Mesenchymal stem cell (in vitro differentiated cells and primary cell): ENCODE measurements at regions not wholly inside any gene's neighbourhood (a gene's known extent, or its start where the extent isn't known, plus 50 kb on each side); places are given as distances from the start of the nearest gene placed in this dataset.

ENCODE experiments used
- DNase-seq: peaks from one replicate; pipeline ENCODE4 v3.0.0-alpha.2; 2013
- H2AFZ ChIP-seq: one replicate; pipeline ENCODE4 v1.6.1; 2013; ENCODE audit warnings: low read depth, mild to moderate bottlenecking, control low read depth, inconsistent platforms, low read length, moderate library complexity
- H2AK5ac ChIP-seq: 2 replicates; pipeline ENCODE4 v1.6.1; 2013; ENCODE audit warnings: low read length, moderate library complexity, mild to moderate bottlenecking, inconsistent platforms; ENCODE audit not compliant: severe bottlenecking
- H2BK120ac ChIP-seq: one replicate; pipeline ENCODE4 v1.6.1; 2013; ENCODE audit warnings: low read depth, mild to moderate bottlenecking, inconsistent platforms, low read length, moderate library complexity
- H2BK12ac ChIP-seq, 2 experiments: one replicate each; pipeline ENCODE4 v1.6.1; 2013; ENCODE audit warnings: inconsistent platforms in 2 of 2, low read length in 2 of 2, mild to moderate bottlenecking in 2 of 2, moderate library complexity in 2 of 2, control low read depth in 1 of 2
- H2BK15ac ChIP-seq: one replicate; pipeline ENCODE4 v1.6.1; 2013; ENCODE audit warnings: mild to moderate bottlenecking, low read depth, inconsistent platforms; ENCODE audit not compliant: poor library complexity, severe bottlenecking
- H2BK5ac ChIP-seq: 2 replicates; pipeline ENCODE4 v1.6.1; 2013; ENCODE audit warnings: low read depth, mild to moderate bottlenecking, low read length, control low read depth, inconsistent platforms; ENCODE audit not compliant: poor library complexity, severe bottlenecking
- H3K14ac ChIP-seq, 2 experiments: one replicate each; pipeline ENCODE4 v1.6.1; 2013; ENCODE audit warnings: inconsistent platforms in 2 of 2, low read length in 2 of 2, control low read depth in 1 of 2, mild to moderate bottlenecking in 1 of 2, moderate library complexity in 1 of 2
- H3K18ac ChIP-seq, 2 experiments: one replicate each; pipeline ENCODE4 v1.6.1; 2013; ENCODE audit warnings: inconsistent platforms in 2 of 2, low read length in 2 of 2, control low read depth in 1 of 2, low read depth in 1 of 2, mild to moderate bottlenecking in 1 of 2
- H3K23ac ChIP-seq, 2 experiments: one replicate each; pipeline ENCODE4 v1.6.1; 2013; ENCODE audit warnings: inconsistent platforms in 2 of 2, low read length in 2 of 2, mild to moderate bottlenecking in 2 of 2, moderate library complexity in 2 of 2, control low read depth in 1 of 2
- H3K27ac ChIP-seq: 2 replicates; pipeline ENCODE4 v1.5.1; 2013; ENCODE audit warnings: mild to moderate bottlenecking, moderate library complexity, low read length, control low read depth, inconsistent platforms; ENCODE audit not compliant: poor library complexity, severe bottlenecking
- H3K27me3 ChIP-seq, 2 experiments: 2 replicates each; pipeline versions ENCODE4 v1.6.1 to v1.7.0; 2013; ENCODE audit warnings: low read length in 2 of 2, mild to moderate bottlenecking in 2 of 2, moderate library complexity in 2 of 2, control low read depth in 1 of 2, inconsistent platforms in 1 of 2; ENCODE audit not compliant: control insufficient read depth in 1 of 2, insufficient read depth in 1 of 2
- H3K36me3 ChIP-seq, 2 experiments: 2 replicates each; pipeline versions ENCODE4 v1.6.1 to v1.7.0; 2013; ENCODE audit warnings: low read length in 2 of 2, control low read depth in 1 of 2, inconsistent platforms in 1 of 2, low read depth in 1 of 2, mild to moderate bottlenecking in 1 of 2; ENCODE audit not compliant: insufficient read depth in 2 of 2, control insufficient read depth in 1 of 2
- H3K4ac ChIP-seq, 2 experiments: one replicate each; pipeline ENCODE4 v1.6.1; 2013; ENCODE audit warnings: inconsistent platforms in 2 of 2, low read length in 2 of 2, mild to moderate bottlenecking in 2 of 2, moderate library complexity in 2 of 2, control low read depth in 1 of 2, low read depth in 1 of 2
- H3K4me1 ChIP-seq: 2 replicates; pipeline ENCODE4 v1.6.1; 2013; ENCODE audit warnings: low read depth, low read length, control low read depth; ENCODE audit not compliant: control insufficient read depth, insufficient read depth
- H3K4me2 ChIP-seq: 2 replicates; pipeline ENCODE4 v1.6.1; 2013; ENCODE audit warnings: low read length, mild to moderate bottlenecking, inconsistent platforms; ENCODE audit not compliant: poor library complexity, severe bottlenecking
- H3K4me3 ChIP-seq, 2 experiments: 2 replicates each; pipeline versions ENCODE4 v1.5.1 to v1.7.0; 2013; ENCODE audit warnings: low read length in 2 of 2, mild to moderate bottlenecking in 2 of 2, control low read depth in 1 of 2, low read depth in 1 of 2; ENCODE audit not compliant: insufficient read depth in 1 of 2
- H3K79me1 ChIP-seq: replicated peaks from 2 replicates; pipeline ENCODE4 v1.6.1; 2013; ENCODE audit warnings: mild to moderate bottlenecking, control low read depth, low read length, inconsistent platforms; ENCODE audit not compliant: poor library complexity, severe bottlenecking
- H3K9ac ChIP-seq: 2 replicates; pipeline ENCODE4 v1.7.0; 2013; ENCODE audit warnings: mild to moderate bottlenecking, low read length, moderate library complexity
- H3K9me3 ChIP-seq: 2 replicates; pipeline ENCODE4 v1.7.0; 2013; ENCODE audit warnings: mild to moderate bottlenecking, low read length; ENCODE audit not compliant: control insufficient read depth
- H4K8ac ChIP-seq: one replicate; pipeline ENCODE4 v1.6.1; 2013; ENCODE audit warnings: inconsistent platforms, mild to moderate bottlenecking, low read length, moderate library complexity
- H4K91ac ChIP-seq: one replicate; pipeline ENCODE4 v1.6.1; 2013; ENCODE audit warnings: mild to moderate bottlenecking, low read length, inconsistent platforms
- WGBS: methylation state at CpG from one replicate; pipeline ENCODE4 v1.1.7; 2013; ENCODE audit warnings: mixed read lengths; 5-methylcytosine and 5-hydroxymethylcytosine counted together

DNA sequence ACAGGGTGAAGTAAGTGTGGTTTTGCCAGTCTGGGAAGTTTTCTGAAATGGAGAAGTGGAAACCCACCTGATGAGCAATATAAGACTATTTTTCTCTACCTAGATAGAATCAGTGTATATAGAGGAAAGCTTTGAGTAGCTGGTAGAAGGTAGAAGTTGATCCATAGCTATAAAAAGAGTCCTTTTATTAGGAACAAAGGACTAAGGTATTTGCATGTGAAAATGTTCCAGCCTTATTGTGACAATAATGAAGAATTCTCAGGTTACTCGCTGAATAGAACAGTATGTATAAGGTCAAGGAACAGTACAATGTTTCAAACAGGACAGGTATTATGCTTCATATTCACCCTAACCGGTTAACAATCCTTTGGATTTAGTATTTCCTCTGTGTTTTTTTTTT, 972.2 kb downstream of the OTOL1 start:
- H3K14ac ChIP-seq: no peak overlapping the region
- WGBS: 100% methylated on average over 1 of the region's 2 CpGs
- H2BK120ac ChIP-seq: no peak overlapping the region
- H3K18ac ChIP-seq: no peak overlapping the region
- no peak overlapping the region for H4K8ac ChIP-seq
- no peak overlapping the region for H3K4ac ChIP-seq
- no peaks in the 10 kb centered on the region for H3K79me1 ChIP-seq
- no peaks in the 10 kb centered on the region for H3K27me3 ChIP-seq
- no peak overlapping the region for H3K4me2 ChIP-seq
- H2AK5ac ChIP-seq: no peak overlapping the region
- no peak overlapping the region for H3K27ac ChIP-seq
- no peak overlapping the region for H3K23ac ChIP-seq
- no peak overlapping the region for H2BK15ac ChIP-seq
- no peak overlapping the region for H2BK12ac ChIP-seq
- H3K4me3 ChIP-seq: no peak overlapping the region
- H4K91ac ChIP-seq: no peak overlapping the region
- no peaks in the 10 kb centered on the region for H3K4me1 ChIP-seq
- H2AFZ ChIP-seq: no peak overlapping the region
- H3K36me3 ChIP-seq: no peaks in the 10 kb centered on the region
- no peak overlapping the region for H2BK5ac ChIP-seq
- no peak overlapping the region for H3K9ac ChIP-seq
- H3K9me3 ChIP-seq: no peaks in the 10 kb centered on the region
- DNase-seq: no peak

DNA sequence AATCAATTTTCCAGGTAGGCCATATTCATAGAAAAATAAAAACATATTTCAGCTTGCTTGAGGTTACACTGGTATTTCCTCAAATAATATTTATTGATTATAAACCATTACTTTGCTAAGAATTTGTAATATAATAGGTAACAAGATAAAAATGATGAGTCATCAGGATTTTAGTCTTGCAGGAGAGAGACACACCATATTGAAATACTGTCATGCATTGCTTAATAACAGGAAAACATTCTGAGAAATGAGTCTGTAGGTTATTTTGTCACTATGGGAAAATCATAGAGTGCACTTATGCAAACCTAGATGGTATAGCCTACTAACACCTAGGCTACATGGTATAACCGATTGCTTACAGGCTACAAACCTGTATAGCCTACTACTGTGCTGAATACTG, 990.5 kb downstream of the OTOL1 start:
- WGBS: 100% methylated on average over 1 of the region's 1 CpG
- Histone ChIP-seq H3K18ac (no peak overlapping the region), H3K4ac (no peak overlapping the region), H2AK5ac (no peak overlapping the region), H3K4me3 (no peak overlapping the region), H2BK15ac (no peak overlapping the region), H4K91ac (no peak overlapping the region), H3K4me1 (no peaks in the 10 kb centered on the region), H3K27me3 (no peaks in the 10 kb centered on the region), H3K9me3 (no peaks in the 10 kb centered on the region), H3K14ac (no peak overlapping the region), H3K4me2 (no peak overlapping the region), H2BK5ac (no peak overlapping the region), H3K27ac (no peak overlapping the region), H2BK120ac (no peak overlapping the region), H3K9ac (no peak overlapping the region), H2BK12ac (no peak overlapping the region), H3K23ac (no peak overlapping the region), H4K8ac (no peak overlapping the region), H2AFZ (no peak overlapping the region), H3K36me3 (no peaks in the 10 kb centered on the region), H3K79me1 (no peaks in the 10 kb centered on the region)
- DNase-seq: no peak

DNA sequence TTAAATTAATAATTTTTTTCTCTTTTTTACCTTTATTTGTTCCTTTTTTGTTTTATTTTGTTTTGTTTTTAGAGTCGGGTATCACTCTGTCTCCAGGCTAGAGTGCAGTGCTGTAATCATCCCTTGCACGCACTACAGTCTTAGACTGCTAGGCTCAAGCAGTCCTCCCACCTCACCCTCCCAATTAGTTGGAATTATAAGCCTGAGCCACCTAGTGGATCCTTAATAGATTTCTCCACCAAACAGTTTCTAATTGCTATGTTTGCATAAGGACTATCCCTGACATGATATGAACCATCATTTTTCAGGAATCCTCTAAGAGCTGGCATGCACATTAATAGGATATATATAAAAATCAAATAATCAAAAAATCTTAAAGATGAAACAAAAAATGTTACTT, 993.2 kb downstream of the OTOL1 start:
- no peak overlapping the region for H2AK5ac ChIP-seq
- H2AFZ ChIP-seq: no peak overlapping the region
- peak; percentile 19 for DNase-seq
- no peaks in the 10 kb centered on the region for H3K9me3 ChIP-seq
- no peak overlapping the region for H2BK12ac ChIP-seq
- no peak overlapping the region for H4K91ac ChIP-seq
- no peak overlapping the region for H3K4ac ChIP-seq
- H3K4me3 ChIP-seq: no peak overlapping the region
- H2BK120ac ChIP-seq: no peak overlapping the region
- no peak overlapping the region for H2BK5ac ChIP-seq
- H2BK15ac ChIP-seq: no peak overlapping the region
- no peaks in the 10 kb centered on the region for H3K4me1 ChIP-seq
- no peak overlapping the region for H3K27ac ChIP-seq
- no peaks in the 10 kb centered on the region for H3K27me3 ChIP-seq
- no peak overlapping the region for H3K14ac ChIP-seq
- no peak overlapping the region for H3K4me2 ChIP-seq
- no peak overlapping the region for H3K9ac ChIP-seq
- H3K23ac ChIP-seq: no peak overlapping the region
- H3K79me1 ChIP-seq: no peaks in the 10 kb centered on the region
- H3K36me3 ChIP-seq: no peaks in the 10 kb centered on the region
- H4K8ac ChIP-seq: no peak overlapping the region
- WGBS: 93% methylated on average over 2 of the region's 2 CpGs
- H3K18ac ChIP-seq: no peak overlapping the region

DNA sequence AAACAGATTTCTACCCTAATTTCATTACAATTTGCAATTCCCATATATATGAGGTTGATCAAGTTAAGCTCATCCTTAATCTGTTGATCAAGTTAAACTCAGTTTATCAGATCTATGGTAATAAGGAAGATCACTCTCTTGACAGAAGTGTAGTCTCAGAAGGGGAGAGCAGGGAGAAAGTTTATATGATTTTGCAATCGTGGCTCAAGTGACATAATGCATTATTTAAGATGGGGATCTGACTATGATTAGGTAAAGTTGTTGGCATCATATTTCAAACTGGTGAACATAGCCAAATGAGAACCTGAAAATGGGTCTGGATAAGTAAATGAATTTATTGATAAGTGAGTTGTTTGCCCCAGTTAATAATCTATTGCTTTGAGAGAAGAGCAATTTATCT, 995.3 kb downstream of the OTOL1 start:
- H3K9me3 ChIP-seq: no peaks in the 10 kb centered on the region
- no peak overlapping the region for H3K4ac ChIP-seq
- no peaks in the 10 kb centered on the region for H3K27me3 ChIP-seq
- WGBS: 74% methylated on average over 1 of the region's 1 CpG
- H3K14ac ChIP-seq: no peak overlapping the region
- no peak overlapping the region for H3K4me2 ChIP-seq
- no peaks in the 10 kb centered on the region for H3K79me1 ChIP-seq
- H2BK120ac ChIP-seq: no peak overlapping the region
- peak; percentile 24 for DNase-seq
- no peak overlapping the region for H2BK5ac ChIP-seq
- no peak overlapping the region for H3K27ac ChIP-seq
- no peak overlapping the region for H3K4me3 ChIP-seq
- no peak overlapping the region for H3K23ac ChIP-seq
- H2AK5ac ChIP-seq: no peak overlapping the region
- H3K9ac ChIP-seq: no peak overlapping the region
- H3K36me3 ChIP-seq: no peaks in the 10 kb centered on the region
- no peak overlapping the region for H2AFZ ChIP-seq
- no peak overlapping the region for H4K8ac ChIP-seq
- no peak overlapping the region for H2BK12ac ChIP-seq
- H3K18ac ChIP-seq: no peak overlapping the region
- H4K91ac ChIP-seq: no peak overlapping the region
- no peaks in the 10 kb centered on the region for H3K4me1 ChIP-seq
- no peak overlapping the region for H2BK15ac ChIP-seq
